GM12878 (cell line): ENCODE measurements at regions not wholly inside any gene's neighbourhood (a gene's known extent, or its start where the extent isn't known, plus 50 kb on each side); places are given as distances from the start of the nearest gene placed in this dataset.

Source experiments
- IKZF2 ChIP-seq, 2 experiments: fragments of 450-650 bp; IDR thresholded peaks; 2 replicates each; pipeline ENCODE4 v1.6.1; 2017; ENCODE audit warnings: mild to moderate bottlenecking in 2 of 2, moderate library complexity in 2 of 2
- LARP7 ChIP-seq: fragments of 450-650 bp; IDR thresholded peaks from 2 replicates; pipeline ENCODE4 v1.6.1; 2017; ENCODE audit warnings: mild to moderate bottlenecking
- MEF2B ChIP-seq: fragments of 450-650 bp; IDR thresholded peaks from 2 replicates; pipeline ENCODE4 v1.6.1; 2018; ENCODE audit warnings: mild to moderate bottlenecking, moderate library complexity; ENCODE audit not compliant: partially characterized antibody, poor library complexity, severe bottlenecking
- RUNX3 ChIP-seq: IDR thresholded peaks from 2 replicates; pipeline ENCODE4 v1.6.1; 2012; ENCODE audit warnings: low read length, inconsistent platforms
- TARDBP ChIP-seq: IDR thresholded peaks from 2 replicates; pipeline ENCODE4 v1.6.1; 2016; ENCODE audit warnings: borderline replicate concordance
- WRNIP1 ChIP-seq: IDR thresholded peaks from 2 replicates; pipeline ENCODE4 v1.6.1; 2011; ENCODE audit warnings: low read depth, low read length, improper control_type of control experiment, borderline replicate concordance
- ZNF217 ChIP-seq: fragments of 450-650 bp; IDR thresholded peaks from 2 replicates; pipeline ENCODE4 v1.6.1; 2017; ENCODE audit warnings: antibody characterized with exemption, mild to moderate bottlenecking
- ZNF384 ChIP-seq: IDR thresholded peaks from 2 replicates; pipeline ENCODE4 v1.6.1; 2012; ENCODE audit warnings: low read depth, mild to moderate bottlenecking, low read length, improper control_type of control experiment, borderline replicate concordance
- TF ChIP-seq, protein P1 (sequence below): IDR thresholded peaks from 2 replicates; pipeline ENCODE4 v1.6.1; 2012; ENCODE audit warnings: low read depth, low read length, improper control_type of control experiment
- TF ChIP-seq, protein P2 (sequence below): fragments of 450-650 bp; IDR thresholded peaks from 2 replicates; pipeline ENCODE4 v1.6.1; 2016; ENCODE audit warnings: mild to moderate bottlenecking, moderate library complexity, borderline replicate concordance
- TF ChIP-seq, protein P3 (sequence below): fragments of 450-650 bp; IDR thresholded peaks from 2 replicates; pipeline ENCODE4 v1.6.1; 2014; ENCODE audit warnings: mild to moderate bottlenecking

DNA sequence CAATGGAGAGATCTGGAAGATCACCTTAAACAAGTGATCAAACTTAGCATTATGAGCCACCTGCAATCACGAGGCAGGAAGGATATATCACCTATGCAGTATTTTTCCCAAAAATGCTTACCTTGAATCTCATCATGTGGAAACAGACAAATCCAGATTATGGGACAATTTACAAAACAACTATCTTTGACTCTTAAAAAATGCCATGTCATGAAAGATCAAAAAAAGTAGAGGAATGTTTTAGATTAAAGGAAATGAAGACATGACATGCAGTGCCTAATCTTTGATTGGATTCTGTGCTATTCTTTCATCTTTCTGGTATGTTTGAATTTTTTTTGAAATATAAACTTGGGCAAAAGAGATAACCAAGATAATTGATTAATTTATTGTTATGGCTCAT lies 95.9 kb downstream of the KPNA2 start (continued):
- no peak for TF ChIP-seq RUNX3
- no peak for TF ChIP-seq MEF2B
- TF ChIP-seq, protein P1, sequence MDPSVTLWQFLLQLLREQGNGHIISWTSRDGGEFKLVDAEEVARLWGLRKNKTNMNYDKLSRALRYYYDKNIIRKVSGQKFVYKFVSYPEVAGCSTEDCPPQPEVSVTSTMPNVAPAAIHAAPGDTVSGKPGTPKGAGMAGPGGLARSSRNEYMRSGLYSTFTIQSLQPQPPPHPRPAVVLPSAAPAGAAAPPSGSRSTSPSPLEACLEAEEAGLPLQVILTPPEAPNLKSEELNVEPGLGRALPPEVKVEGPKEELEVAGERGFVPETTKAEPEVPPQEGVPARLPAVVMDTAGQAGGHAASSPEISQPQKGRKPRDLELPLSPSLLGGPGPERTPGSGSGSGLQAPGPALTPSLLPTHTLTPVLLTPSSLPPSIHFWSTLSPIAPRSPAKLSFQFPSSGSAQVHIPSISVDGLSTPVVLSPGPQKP: no peak
- TF ChIP-seq TARDBP: no peak
- no peak for TF ChIP-seq IKZF2 (IDR thresholded peaks at IDR 0.05)
- TF ChIP-seq ZNF384: no peak
- TF ChIP-seq, protein P2, sequence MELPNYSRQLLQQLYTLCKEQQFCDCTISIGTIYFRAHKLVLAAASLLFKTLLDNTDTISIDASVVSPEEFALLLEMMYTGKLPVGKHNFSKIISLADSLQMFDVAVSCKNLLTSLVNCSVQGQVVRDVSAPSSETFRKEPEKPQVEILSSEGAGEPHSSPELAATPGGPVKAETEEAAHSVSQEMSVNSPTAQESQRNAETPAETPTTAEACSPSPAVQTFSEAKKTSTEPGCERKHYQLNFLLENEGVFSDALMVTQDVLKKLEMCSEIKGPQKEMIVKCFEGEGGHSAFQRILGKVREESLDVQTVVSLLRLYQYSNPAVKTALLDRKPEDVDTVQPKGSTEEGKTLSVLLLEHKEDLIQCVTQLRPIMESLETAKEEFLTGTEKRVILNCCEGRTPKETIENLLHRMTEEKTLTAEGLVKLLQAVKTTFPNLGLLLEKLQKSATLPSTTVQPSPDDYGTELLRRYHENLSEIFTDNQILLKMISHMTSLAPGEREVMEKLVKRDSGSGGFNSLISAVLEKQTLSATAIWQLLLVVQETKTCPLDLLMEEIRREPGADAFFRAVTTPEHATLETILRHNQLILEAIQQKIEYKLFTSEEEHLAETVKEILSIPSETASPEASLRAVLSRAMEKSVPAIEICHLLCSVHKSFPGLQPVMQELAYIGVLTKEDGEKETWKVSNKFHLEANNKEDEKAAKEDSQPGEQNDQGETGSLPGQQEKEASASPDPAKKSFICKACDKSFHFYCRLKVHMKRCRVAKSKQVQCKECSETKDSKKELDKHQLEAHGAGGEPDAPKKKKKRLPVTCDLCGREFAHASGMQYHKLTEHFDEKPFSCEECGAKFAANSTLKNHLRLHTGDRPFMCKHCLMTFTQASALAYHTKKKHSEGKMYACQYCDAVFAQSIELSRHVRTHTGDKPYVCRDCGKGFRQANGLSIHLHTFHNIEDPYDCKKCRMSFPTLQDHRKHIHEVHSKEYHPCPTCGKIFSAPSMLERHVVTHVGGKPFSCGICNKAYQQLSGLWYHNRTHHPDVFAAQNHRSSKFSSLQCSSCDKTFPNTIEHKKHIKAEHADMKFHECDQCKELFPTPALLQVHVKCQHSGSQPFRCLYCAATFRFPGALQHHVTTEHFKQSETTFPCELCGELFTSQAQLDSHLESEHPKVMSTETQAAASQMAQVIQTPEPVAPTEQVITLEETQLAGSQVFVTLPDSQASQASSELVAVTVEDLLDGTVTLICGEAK: no peak
- no peak for TF ChIP-seq WRNIP1
- TF ChIP-seq LARP7: no peak
- TF ChIP-seq ZNF217: no peak
- TF ChIP-seq, protein P3, sequence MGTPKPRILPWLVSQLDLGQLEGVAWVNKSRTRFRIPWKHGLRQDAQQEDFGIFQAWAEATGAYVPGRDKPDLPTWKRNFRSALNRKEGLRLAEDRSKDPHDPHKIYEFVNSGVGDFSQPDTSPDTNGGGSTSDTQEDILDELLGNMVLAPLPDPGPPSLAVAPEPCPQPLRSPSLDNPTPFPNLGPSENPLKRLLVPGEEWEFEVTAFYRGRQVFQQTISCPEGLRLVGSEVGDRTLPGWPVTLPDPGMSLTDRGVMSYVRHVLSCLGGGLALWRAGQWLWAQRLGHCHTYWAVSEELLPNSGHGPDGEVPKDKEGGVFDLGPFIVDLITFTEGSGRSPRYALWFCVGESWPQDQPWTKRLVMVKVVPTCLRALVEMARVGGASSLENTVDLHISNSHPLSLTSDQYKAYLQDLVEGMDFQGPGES: no peak
